ENCODE measurements at regions not wholly inside any gene's neighbourhood (a gene's known extent, or its start where the extent isn't known, plus 50 kb on each side); places are given as distances from the start of the nearest gene placed in this dataset.

DNA sequence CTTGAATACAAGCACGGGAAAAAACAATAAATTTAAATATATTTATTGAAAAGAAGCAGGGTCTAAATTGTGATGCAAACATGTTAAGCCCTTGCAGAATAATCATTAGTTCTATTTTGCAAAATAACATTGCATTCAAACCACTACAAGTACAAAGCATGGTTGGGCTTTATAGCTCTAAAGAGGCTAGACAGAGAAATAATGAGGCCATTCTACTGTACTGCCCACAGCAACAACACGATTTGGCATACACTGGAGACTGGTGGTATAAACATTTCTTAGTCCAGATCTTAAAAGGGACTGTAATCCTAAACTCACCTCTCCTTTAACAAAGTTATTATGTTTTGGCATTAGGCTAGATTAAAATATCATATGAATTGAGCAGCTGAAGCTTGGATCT, 204.3 kb upstream of the LRIG1 start:
- TF ChIP-seq POLR2A (IDR thresholded peaks at IDR 0.05; ENCODE audit: low read depth, low read length), result no peak
- no peak for TF ChIP-seq TAF1 (IDR thresholded peaks at IDR 0.05; ENCODE audit: borderline replicate concordance, low read depth, low read length)

Measured in GM12892 (cell line).